Right ventricle myocardium inferior (tissue), 1 donor: ENCODE measurements at regions not wholly inside any gene's neighbourhood (a gene's known extent, or its start where the extent isn't known, plus 50 kb on each side); places are given as distances from the start of the nearest gene placed in this dataset.

Experiments used
- ATAC-seq: fragments of 200-7000 bp; cut with Tn5 transposase; one replicate; pipeline ENCODE4 v1.9.1; 2020; ENCODE audit warnings: mild to moderate bottlenecking, moderate library complexity
- DNase-seq: peaks from one replicate; pipeline ENCODE4 v3.0.0; 2021; ENCODE audit errors: missing footprints
- intact Hi-C: fragments of 100-400 bp; cut with DNase I; formaldehyde crosslinking; loops from one replicate; pipeline ENCODE4 v1.11.0; 2022
- donor health status: DM: no; HTN: yes; CAD: no; lungs with severe emphysema.

- intact Hi-C loops = no loop called here
- DNase-seq (no peak), ATAC-seq (no peak)
Measured at GRCh38 chr10:1920127-1920526, 182.8 kb upstream of the ADARB2 start.

- no peak for DNase-seq
- intact Hi-C loops = no loop called here
- ATAC-seq = no peak
Measured at GRCh38 chr10:1911771-1912170, 174.4 kb upstream of the ADARB2 start.

GRCh38 chr10:1903982-1904381 lies 166.7 kb upstream of the ADARB2 start:
- DNase-seq (no peak), ATAC-seq (no peak)
- intact Hi-C loops = no loop called here

GRCh38 chr10:1896153-1896552 lies 158.8 kb upstream of the ADARB2 start:
- intact Hi-C loops = no loop called here
- DNase-seq (no peak), ATAC-seq (no peak)

GRCh38 chr10:1895691-1896090 lies 158.4 kb upstream of the ADARB2 start:
- DNase-seq (no peak), ATAC-seq (no peak)
- intact Hi-C loops = no loop called here

- DNase-seq (no peak), ATAC-seq (no peak)
- intact Hi-C loops = no loop called here
Measured at GRCh38 chr10:1894912-1895311, 157.6 kb upstream of the ADARB2 start.

- DNase-seq (no peak), ATAC-seq (no peak)
- intact Hi-C loops = no loop called here
Measured at GRCh38 chr10:1893941-1894340, 156.6 kb upstream of the ADARB2 start.

GRCh38 chr10:1886039-1886438 lies 148.7 kb upstream of the ADARB2 start:
- DNase-seq (no peak), ATAC-seq (no peak)
- intact Hi-C loops = no loop called here

GRCh38 chr10:1882728-1883127 lies 145.4 kb upstream of the ADARB2 start:
- DNase-seq = no peak
- ATAC-seq = no peak
- intact Hi-C loops = no loop called here

- no peak for DNase-seq
- ATAC-seq = no peak
- intact Hi-C loops = no loop called here
Measured at GRCh38 chr10:1882180-1882579, 144.9 kb upstream of the ADARB2 start.

GRCh38 chr10:1881636-1882035 lies 144.3 kb upstream of the ADARB2 start:
- no peak for DNase-seq
- no peak for ATAC-seq
- intact Hi-C loops = no loop called here

- DNase-seq = no peak
- intact Hi-C loops = no loop called here
- ATAC-seq = no peak
Measured at GRCh38 chr10:1874533-1874932, 137.2 kb upstream of the ADARB2 start.

- no peak for ATAC-seq
- intact Hi-C loops = no loop called here
Measured at GRCh38 chr10:1873661-1874315, 136.5 kb upstream of the ADARB2 start.

GRCh38 chr10:1872151-1872726 lies 134.9 kb upstream of the ADARB2 start:
- intact Hi-C loops = no loop called here
- ATAC-seq = no peak
- DNase-seq = no peak

More at GRCh38 chr10:1873661-1874315, 136.5 kb upstream of the ADARB2 start:
- no peak for DNase-seq

- intact Hi-C loops = no loop called here
- ATAC-seq = no peak
Measured at GRCh38 chr10:1870491-1870890, 133.2 kb upstream of the ADARB2 start.

GRCh38 chr10:1869861-1870260 lies 132.5 kb upstream of the ADARB2 start:
- intact Hi-C loops = no loop called here
- ATAC-seq (no peak), DNase-seq (no peak)

More at GRCh38 chr10:1870491-1870890, 133.2 kb upstream of the ADARB2 start:
- no peak for DNase-seq

- DNase-seq (no peak), ATAC-seq (no peak)
- intact Hi-C loops = no loop called here
Measured at GRCh38 chr10:1860351-1860750, 123.0 kb upstream of the ADARB2 start.

GRCh38 chr10:1858547-1858946 lies 121.2 kb upstream of the ADARB2 start:
- ATAC-seq (no peak), DNase-seq (no peak)
- intact Hi-C loops = no loop called here

GRCh38 chr10:1858048-1858447 lies 120.7 kb upstream of the ADARB2 start:
- intact Hi-C loops = no loop called here
- DNase-seq (no peak), ATAC-seq (peak; percentile 28)

- no peak for DNase-seq
- no peak for ATAC-seq
- intact Hi-C loops = no loop called here
Measured at GRCh38 chr10:1855911-1856310, 118.6 kb upstream of the ADARB2 start.

- intact Hi-C loops = no loop called here
- no peak for ATAC-seq
- DNase-seq = no peak
Measured at GRCh38 chr10:1854271-1854670, 116.9 kb upstream of the ADARB2 start.
